Prostate gland (tissue), 2 donors: ENCODE measurements at regions not wholly inside any gene's neighbourhood (a gene's known extent, or its start where the extent isn't known, plus 50 kb on each side); places are given as distances from the start of the nearest gene placed in this dataset.

Experiments used
- DNase-seq: peaks from one replicate; pipeline ENCODE4 v3.0.0-alpha.2; 2019; ENCODE audit warnings: low spot score
- H3K27ac ChIP-seq, 2 donors: fragments of 200-600 bp; sonication (generic); 2 replicates each; pipeline ENCODE4 v1.5.1; 2017 to 2019
- H3K27me3 ChIP-seq: fragments of 200-600 bp; sonication (generic); replicated peaks from 2 replicates; pipeline ENCODE4 v1.5.1; 2019; ENCODE audit not compliant: insufficient read depth
- H3K36me3 ChIP-seq, 2 donors: fragments of 200-600 bp; sonication (generic); 1 replicate in 1 of 2; 2 replicates in 1 of 2; pipeline versions ENCODE4 v1.5.1 to v1.8.1; 2017 to 2019
- H3K4me1 ChIP-seq: fragments of 200-600 bp; sonication (generic); replicated peaks from 2 replicates; pipeline ENCODE4 v1.5.1; 2019
- H3K4me3 ChIP-seq, 2 donors: fragments of 200-600 bp; sonication (generic); 2 replicates each; pipeline ENCODE4 v1.5.1; 2017 to 2019
- H3K9me3 ChIP-seq: fragments of 200-600 bp; sonication (generic); 2 replicates; pipeline ENCODE4 v1.5.1; 2017
- POLR2A ChIP-seq: fragments of 450-650 bp; IDR thresholded peaks from one replicate; pipeline ENCODE4 v1.6.1; 2016; ENCODE audit warnings: antibody characterized with exemption, mild to moderate bottlenecking
- POLR2AphosphoS5 ChIP-seq: sonication (generic); formaldehyde crosslinking; IDR thresholded peaks from one replicate; pipeline ENCODE4 v1.6.1; 2017; ENCODE audit warnings: antibody characterized with exemption
- WGBS: methylation state at CpG from one replicate; pipeline ENCODE4 v1.1.5; 2018; 5-methylcytosine and 5-hydroxymethylcytosine counted together
- intact Hi-C: fragments of 100-400 bp; cut with DNase I; formaldehyde crosslinking; loops from one replicate; pipeline ENCODE4 v1.14.2; 2022
- TF ChIP-seq, protein P1 (sequence below), 4 experiments: fragments of 200-600 bp in 2 of 4; fragments of 450-650 bp in 2 of 4; sonication (generic) in 2 of 4; IDR thresholded peaks; 1 replicate in 3 of 4; 2 replicates in 1 of 4; pipeline ENCODE4 v1.5.1; 2016 to 2019; ENCODE audit warnings: antibody characterized with exemption in 4 of 4, mild to moderate bottlenecking in 2 of 4, moderate library complexity in 2 of 4

DNA sequence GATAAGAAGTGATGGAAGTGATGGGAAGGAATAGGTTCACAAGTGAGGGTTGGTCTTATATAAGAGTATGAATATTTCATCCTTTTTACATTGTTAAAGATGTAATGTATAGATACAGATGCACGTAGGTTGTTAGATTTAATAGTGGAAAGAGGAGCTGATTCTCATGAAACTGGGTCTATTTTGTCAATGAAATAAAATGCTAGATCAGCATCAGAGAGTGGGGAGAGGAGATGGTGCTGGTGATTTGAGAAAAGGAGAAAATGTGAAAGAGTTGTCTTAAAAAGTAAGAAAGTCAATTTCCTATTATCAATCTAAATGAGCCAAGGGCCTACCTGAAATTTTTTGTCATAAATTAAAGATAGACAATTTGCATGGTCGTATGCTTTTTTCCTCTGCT lies 82.8 kb upstream of the FYN start:
- no peaks in the 10 kb centered on the region for H3K27me3 ChIP-seq
- TF ChIP-seq POLR2AphosphoS5 = no peak
- TF ChIP-seq, protein P1, sequence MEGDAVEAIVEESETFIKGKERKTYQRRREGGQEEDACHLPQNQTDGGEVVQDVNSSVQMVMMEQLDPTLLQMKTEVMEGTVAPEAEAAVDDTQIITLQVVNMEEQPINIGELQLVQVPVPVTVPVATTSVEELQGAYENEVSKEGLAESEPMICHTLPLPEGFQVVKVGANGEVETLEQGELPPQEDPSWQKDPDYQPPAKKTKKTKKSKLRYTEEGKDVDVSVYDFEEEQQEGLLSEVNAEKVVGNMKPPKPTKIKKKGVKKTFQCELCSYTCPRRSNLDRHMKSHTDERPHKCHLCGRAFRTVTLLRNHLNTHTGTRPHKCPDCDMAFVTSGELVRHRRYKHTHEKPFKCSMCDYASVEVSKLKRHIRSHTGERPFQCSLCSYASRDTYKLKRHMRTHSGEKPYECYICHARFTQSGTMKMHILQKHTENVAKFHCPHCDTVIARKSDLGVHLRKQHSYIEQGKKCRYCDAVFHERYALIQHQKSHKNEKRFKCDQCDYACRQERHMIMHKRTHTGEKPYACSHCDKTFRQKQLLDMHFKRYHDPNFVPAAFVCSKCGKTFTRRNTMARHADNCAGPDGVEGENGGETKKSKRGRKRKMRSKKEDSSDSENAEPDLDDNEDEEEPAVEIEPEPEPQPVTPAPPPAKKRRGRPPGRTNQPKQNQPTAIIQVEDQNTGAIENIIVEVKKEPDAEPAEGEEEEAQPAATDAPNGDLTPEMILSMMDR (IDR thresholded peaks at IDR 0.05) = no peak
- TF ChIP-seq POLR2A = no peak
- no peaks in the 10 kb centered on the region for H3K4me1 ChIP-seq
- intact Hi-C loops = no loop called here
- no peak overlapping the region for H3K27ac ChIP-seq
- no peaks in the 10 kb centered on the region for H3K36me3 ChIP-seq
- no peak for DNase-seq
- H3K4me3 ChIP-seq = no peak overlapping the region
- H3K9me3 ChIP-seq = no peaks in the 10 kb centered on the region
- WGBS = 85% methylated on average over 2 of the region's 2 CpGs

DNA sequence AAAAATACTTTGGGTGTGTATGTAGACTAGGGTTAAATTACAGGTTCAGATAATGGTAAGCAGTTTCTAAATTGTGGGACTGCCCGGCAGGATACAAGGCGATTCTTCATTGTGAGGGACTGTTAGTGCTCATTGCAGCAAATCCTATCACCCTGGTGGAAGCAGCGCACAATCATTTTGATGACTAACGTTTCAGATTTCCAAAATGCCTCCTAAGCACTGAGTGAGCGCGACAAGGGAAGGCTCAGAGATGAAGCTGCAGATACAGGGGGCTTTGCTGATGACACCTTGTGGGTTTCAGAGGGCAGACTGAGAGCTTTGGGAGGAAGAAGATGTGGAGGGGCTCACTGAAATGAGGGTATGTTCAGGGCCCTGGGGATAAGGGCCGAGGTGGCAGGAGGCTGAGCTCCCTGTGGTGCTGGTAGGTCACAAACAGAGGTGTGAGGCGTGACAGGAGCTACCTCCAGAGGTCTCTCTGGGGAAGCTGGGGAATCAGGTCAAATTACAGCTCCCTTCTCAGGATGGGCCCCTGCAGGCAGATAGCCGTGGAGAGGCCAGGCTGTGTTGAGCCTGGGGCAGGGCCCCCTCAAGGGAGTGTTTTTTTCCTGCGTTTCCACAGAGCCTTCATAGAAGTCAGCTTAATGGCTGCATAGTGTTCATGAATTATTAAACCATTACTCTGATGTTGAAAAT lies 84.5 kb upstream of the FYN start:
- Histone ChIP-seq H3K27ac (no peak overlapping the region), H3K4me1 (no peaks in the 10 kb centered on the region), H3K4me3 (no peak overlapping the region), H3K27me3 (no peaks in the 10 kb centered on the region), H3K9me3 (no peaks in the 10 kb centered on the region), H3K36me3 (no peaks in the 10 kb centered on the region)
- TF ChIP-seq POLR2A = no peak
- TF ChIP-seq, protein P1 (IDR thresholded peaks at IDR 0.05) = no peak
- no peak for TF ChIP-seq POLR2AphosphoS5
- intact Hi-C loops = no loop called here
- WGBS = 67% methylated on average over 10 of the region's 10 CpGs
- DNase-seq = no peak

DNA sequence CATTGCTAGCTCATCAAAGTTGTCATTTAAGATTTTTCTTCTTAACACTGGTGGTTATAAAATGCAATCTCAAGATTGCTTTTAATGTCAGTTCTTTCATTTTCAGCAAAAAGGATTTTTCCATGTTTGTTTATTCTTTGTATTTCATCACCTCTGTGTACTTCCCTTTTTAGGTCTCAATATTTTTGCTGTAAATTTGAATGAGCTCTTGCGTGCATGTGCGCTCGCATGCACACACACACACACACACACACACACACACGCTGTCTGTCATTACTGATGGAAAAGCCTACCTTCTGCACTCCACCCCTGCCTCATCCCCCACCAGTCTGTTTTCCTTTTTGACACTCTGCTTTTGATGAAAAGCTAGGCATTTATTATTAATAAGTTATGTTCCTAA lies 85.3 kb upstream of the FYN start:
- no peak for DNase-seq
- 91% methylated on average over 4 of the region's 4 CpGs for WGBS
- TF ChIP-seq, protein P1 (IDR thresholded peaks at IDR 0.05) = no peak
- no peak for TF ChIP-seq POLR2A
- no peak for TF ChIP-seq POLR2AphosphoS5
- no peaks in the 10 kb centered on the region for H3K36me3 ChIP-seq
- H3K9me3 ChIP-seq = no peaks in the 10 kb centered on the region
- H3K27me3 ChIP-seq = no peaks in the 10 kb centered on the region
- H3K4me1 ChIP-seq = no peaks in the 10 kb centered on the region
- no peak overlapping the region for H3K27ac ChIP-seq
- intact Hi-C loops = no loop called here
- no peak overlapping the region for H3K4me3 ChIP-seq

DNA sequence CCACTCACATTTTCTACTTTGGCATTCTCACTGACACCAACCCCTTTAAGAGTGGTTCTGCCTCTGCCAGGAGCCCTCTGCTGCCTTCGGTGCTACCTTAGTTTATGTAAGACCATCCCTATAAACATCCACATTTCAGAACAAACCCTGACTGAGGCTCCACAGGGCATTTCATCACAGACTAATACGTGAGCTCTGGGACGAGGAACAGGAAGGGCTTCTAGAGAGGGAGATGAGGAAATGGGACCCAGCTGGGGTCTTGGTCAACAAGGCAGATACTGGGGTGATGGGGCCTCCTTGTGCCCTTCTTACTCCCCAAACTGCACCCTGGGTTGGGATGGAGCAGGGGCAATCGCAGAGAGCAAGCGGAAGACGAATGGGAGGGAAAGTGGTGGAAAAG lies 86.5 kb upstream of the FYN start:
- intact Hi-C loops = no loop called here
- 83% methylated on average over 6 of the region's 6 CpGs for WGBS
- Histone ChIP-seq H3K27me3 (no peaks in the 10 kb centered on the region), H3K4me3 (no peak overlapping the region), H3K36me3 (no peaks in the 10 kb centered on the region), H3K27ac (no peak overlapping the region), H3K4me1 (no peaks in the 10 kb centered on the region), H3K9me3 (no peaks in the 10 kb centered on the region)
- TF ChIP-seq POLR2A (no peak), POLR2AphosphoS5 (no peak)
- TF ChIP-seq, protein P1 (IDR thresholded peaks at IDR 0.05) = no peak
- no peak for DNase-seq

DNA sequence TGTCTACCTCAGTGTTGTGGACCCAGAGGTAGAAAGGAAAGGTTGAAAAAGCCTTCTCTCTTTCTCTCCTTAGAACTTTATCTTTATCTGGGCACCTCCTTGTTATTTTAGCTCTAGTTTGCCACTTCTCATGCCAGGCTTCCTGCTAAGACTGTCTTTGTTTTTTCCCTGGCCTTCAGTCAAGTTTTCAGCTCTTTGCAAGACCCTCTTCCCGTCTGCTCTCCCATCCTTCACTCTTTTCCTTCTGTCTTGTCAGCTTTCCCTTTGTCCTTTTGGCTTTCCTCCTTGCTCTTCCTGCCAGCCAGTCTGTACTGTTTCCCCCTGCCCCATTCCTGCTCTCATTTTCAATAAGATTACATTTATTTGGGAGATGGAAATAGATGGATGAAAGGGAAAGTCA lies 86.8 kb upstream of the CCN6 start:
- TF ChIP-seq, protein P1 (IDR thresholded peaks at IDR 0.05) = no peak
- TF ChIP-seq POLR2AphosphoS5 = no peak
- TF ChIP-seq POLR2A = no peak
- 43% methylated on average over 1 of the region's 1 CpG for WGBS
- H3K27ac ChIP-seq = no peak overlapping the region
- no peak for DNase-seq
- no peaks in the 10 kb centered on the region for H3K9me3 ChIP-seq
- no peak overlapping the region for H3K4me3 ChIP-seq
- no peaks in the 10 kb centered on the region for H3K4me1 ChIP-seq
- H3K36me3 ChIP-seq = no peaks in the 10 kb centered on the region
- intact Hi-C loops = no loop called here
- no peaks in the 10 kb centered on the region for H3K27me3 ChIP-seq
